Erythroblast (primary cell): ENCODE measurements at regions not wholly inside any gene's neighbourhood (a gene's known extent, or its start where the extent isn't known, plus 50 kb on each side); places are given as distances from the start of the nearest gene placed in this dataset.

Experiments used
- DNase-seq, 2 experiments: peaks; one replicate each; lab custom pipeline; 2025; lab: John Stamatoyannopoulos, UW
- GATA1 ChIP-seq: IDR thresholded peaks from 2 replicates; pipeline ENCODE4 v1.6.1; 2011; ENCODE audit warnings: low read depth, mild to moderate bottlenecking, control low read depth, low read length, moderate library complexity
- POLR2A ChIP-seq: IDR thresholded peaks from 2 replicates; pipeline ENCODE4 v1.6.1; 2011; ENCODE audit warnings: mild to moderate bottlenecking, low read length

GRCh38 chr3:30945291-30945690 is 50.8 kb upstream of the GADL1 start:
- DNase-seq, result no peak
- TF ChIP-seq GATA1 (no peak), POLR2A (no peak)

- TF ChIP-seq POLR2A, result no peak
- no peak for DNase-seq
Observed at GRCh38 chr3:30948426-30948825, 54.0 kb upstream of the GADL1 start.

DNA sequence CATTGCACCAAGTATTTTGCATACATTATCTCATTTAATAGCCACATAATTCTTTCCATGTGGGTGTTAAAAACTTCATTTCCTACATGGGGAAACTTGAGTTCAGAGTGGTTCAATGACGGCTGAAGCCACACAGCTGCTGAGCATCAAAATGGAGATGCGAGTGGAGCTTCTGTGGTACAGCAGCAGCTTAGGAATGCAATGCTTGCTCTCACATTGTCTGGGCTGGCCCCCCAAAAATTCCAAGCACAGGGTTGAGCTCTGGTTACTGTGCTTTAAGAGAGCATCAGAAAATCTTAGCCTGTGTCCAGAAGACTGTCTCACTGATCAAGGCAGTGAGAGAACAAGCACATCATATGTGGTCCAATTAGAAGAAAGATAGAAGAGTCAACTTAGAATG is 57.4 kb upstream of the GADL1 start:
- TF ChIP-seq POLR2A (no peak), GATA1 (no peak)
- no peak for DNase-seq

DNA sequence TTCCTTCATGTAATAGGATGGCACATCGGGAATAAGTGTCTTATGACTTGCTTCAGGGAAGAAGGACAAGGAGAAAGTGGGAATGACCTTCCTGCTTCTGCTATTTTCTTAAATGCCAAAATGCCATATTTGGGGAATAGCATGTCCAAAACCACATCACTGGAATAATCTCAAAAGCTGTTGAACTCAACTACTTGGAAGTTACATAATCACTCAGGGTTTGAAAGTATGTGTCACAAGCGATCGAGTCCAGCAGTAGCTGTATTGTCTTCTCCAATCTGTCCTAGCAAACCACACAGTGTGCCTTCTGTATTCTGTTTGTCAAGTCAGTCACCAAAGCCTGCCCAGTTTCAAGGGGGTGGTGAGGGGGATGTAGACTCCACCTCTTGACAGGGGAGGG is 58.3 kb upstream of the GADL1 start:
- DNase-seq, result no peak
- TF ChIP-seq GATA1 (no peak), POLR2A (no peak)

DNA sequence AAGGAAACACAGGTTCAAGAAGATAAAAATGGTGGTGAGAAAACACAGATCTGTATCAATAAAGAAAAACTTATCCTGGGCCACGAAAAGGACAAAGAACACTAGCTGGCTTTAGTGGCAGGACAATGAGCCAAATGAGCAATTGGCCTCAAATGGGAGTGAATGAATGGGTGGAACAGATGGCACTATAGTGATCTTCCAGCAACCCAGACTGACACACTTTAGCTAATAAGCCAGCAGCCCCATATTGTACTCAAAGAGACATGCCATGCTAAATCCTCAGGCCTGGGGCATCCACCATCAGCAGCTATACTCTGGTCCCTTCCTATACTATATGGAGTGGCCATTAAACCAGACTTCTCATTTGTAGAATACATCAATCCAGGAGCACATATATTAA is 60.0 kb upstream of the GADL1 start:
- no peak for DNase-seq
- no peak for TF ChIP-seq POLR2A
- no peak for TF ChIP-seq GATA1

GRCh38 chr3:30962084-30962483 is 67.6 kb upstream of the GADL1 start:
- DNase-seq, result no peak
- TF ChIP-seq POLR2A (no peak), GATA1 (no peak)

- no peak for DNase-seq
- TF ChIP-seq GATA1 (no peak), POLR2A (no peak)
Observed at GRCh38 chr3:30962493-30962892, 68.0 kb upstream of the GADL1 start.

GRCh38 chr3:30963223-30963722 is 68.8 kb upstream of the GADL1 start:
- no peak for DNase-seq
- TF ChIP-seq GATA1 (no peak), POLR2A (no peak)

DNA sequence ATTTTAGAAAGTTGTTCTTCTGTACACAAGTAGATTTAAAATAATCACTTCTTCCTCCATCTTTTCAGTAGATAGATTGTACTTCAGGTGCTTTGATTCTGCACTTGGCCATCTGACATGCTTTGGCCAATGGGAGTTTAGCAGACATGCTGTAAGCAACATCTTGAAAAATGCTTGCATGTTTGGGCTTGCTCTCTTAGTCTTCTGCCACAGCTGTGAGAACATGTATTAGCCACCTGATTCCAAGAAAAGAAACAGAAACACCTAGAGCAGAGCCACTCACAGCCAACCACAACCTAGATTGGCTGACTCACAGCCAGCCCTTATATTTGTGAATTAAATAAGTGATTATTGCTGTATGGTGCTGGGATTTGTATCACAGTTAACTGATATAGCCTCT is 70.2 kb upstream of the GADL1 start:
- DNase-seq, result no peak
- TF ChIP-seq GATA1 (no peak), POLR2A (no peak)

DNA sequence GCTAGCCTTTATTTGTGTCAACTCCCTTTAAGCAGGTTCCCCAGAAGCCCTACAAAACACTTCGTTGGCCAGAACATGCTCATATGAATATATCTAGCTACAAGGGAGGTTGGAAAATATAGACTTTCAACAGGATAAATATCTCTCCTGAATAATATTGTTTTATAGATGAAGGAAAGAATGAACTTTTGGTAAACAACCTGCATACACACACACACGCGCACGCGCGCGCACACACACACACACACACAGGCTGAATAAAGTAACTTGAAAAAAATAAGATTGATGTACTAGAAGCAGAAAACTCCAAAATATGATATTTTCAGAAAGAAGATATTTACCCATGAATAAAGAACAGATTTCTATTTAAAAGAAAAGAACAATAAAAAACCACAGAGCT is 72.4 kb upstream of the GADL1 start:
- DNase-seq, result no peak
- no peak for TF ChIP-seq GATA1
- no peak for TF ChIP-seq POLR2A

- no peak for DNase-seq
- TF ChIP-seq POLR2A, result no peak
- TF ChIP-seq GATA1, result no peak
Observed at GRCh38 chr3:30970183-30970582, 75.7 kb upstream of the GADL1 start.

GRCh38 chr3:30972449-30972848 is 78.0 kb upstream of the GADL1 start:
- no peak for TF ChIP-seq GATA1
- TF ChIP-seq POLR2A, result no peak
- DNase-seq, result no peak

DNA sequence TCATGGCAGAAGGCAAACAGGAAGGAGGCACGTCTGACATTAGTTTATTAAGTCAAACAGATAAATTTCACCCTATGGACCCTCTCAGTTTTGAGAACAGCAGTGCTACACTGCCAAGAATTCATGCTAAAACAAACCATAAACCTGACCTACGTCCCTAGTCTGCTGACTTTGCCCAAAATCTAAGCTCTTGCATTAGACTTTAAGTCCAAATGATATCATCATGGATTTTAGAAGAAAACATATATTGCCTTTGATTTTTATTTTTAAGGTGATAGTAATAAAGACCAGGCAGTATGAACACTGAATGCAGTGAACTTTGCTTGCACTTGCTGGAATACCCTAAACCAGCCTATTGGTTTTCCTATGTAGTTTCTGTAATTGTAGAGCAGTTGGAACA is 79.6 kb upstream of the GADL1 start:
- TF ChIP-seq GATA1 (no peak), POLR2A (no peak)
- DNase-seq, result no peak

DNA sequence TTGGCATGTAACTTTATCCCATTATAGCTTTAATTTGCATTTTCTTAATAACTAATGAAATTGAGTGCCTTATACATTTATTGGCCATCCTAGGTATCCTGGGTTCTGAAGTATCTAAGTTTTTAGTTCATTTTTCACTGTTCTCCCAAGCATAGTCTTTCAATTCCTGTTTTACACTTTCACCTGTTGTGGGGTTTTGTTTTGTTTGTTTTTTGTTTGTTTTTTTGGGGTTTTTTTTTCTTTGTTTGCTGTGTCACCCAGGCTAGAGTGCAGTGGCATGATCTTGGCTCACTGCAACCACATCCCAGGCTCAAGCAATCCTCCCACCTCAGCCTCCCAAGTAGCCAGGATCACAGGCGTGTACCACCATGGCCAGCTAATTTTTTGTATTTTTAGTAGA is 83.1 kb upstream of the GADL1 start:
- no peak for TF ChIP-seq GATA1
- no peak for DNase-seq

DNA sequence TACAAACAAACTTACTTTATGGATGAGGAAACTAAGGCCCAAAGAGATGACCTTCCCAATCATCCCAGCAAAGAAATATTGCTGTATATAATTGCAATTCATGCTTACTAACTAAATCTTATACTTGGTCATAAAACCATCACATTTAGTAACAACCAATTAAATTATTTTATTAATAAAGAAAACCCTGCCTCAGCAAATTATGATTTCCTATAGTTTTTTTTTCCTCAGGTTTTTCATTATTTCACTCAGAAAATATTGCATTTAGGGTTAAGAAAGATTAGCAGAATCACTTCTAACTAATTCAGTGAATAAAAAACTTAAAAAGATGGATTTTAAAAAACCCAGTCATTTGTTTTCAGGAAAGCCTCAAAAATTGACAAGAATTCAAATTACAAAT is 86.5 kb upstream of the GADL1 start:
- no peak for DNase-seq
- TF ChIP-seq GATA1 (no peak), POLR2A (no peak)
